WTC11 (cell line): ENCODE measurements at regions not wholly inside any gene's neighbourhood (a gene's known extent, or its start where the extent isn't known, plus 50 kb on each side); places are given as distances from the start of the nearest gene placed in this dataset.

ENCODE experiments used
- CREB1 ChIP-seq: sonication (generic); formaldehyde crosslinking; IDR thresholded peaks from 2 replicates; pipeline ENCODE4 v1.8.0; 2023; ENCODE audit warnings: mild to moderate bottlenecking, missing genetic modification reagents
- FOXJ3 ChIP-seq: sonication (generic); formaldehyde crosslinking; IDR thresholded peaks from 2 replicates; pipeline ENCODE4 v1.9.0; 2021; ENCODE audit warnings: missing genetic modification reagents, mild to moderate bottlenecking, borderline replicate concordance
- FOXP1 ChIP-seq: sonication (generic); formaldehyde crosslinking; IDR thresholded peaks from 2 replicates; pipeline ENCODE4 v1.8.0; 2022; ENCODE audit warnings: missing genetic modification reagents, mild to moderate bottlenecking, moderate library complexity, borderline replicate concordance
- GABPB1 ChIP-seq: sonication (generic); formaldehyde crosslinking; IDR thresholded peaks from 2 replicates; pipeline ENCODE4 v1.8.1; 2023; ENCODE audit warnings: mild to moderate bottlenecking, missing genetic modification reagents
- GTF2I ChIP-seq: fragments of 250-450 bp; sonication (Bioruptor Pico); conservative IDR thresholded peaks from 2 replicates; pipeline ENCODE4 v1.4.0; 2021; ENCODE audit warnings: mild to moderate bottlenecking
- IRF2 ChIP-seq: sonication (generic); formaldehyde crosslinking; IDR thresholded peaks from 2 replicates; pipeline ENCODE4 v1.8.0; 2022; ENCODE audit warnings: low read depth, missing genetic modification reagents, borderline replicate concordance
- NFYB ChIP-seq: sonication (generic); formaldehyde crosslinking; conservative IDR thresholded peaks from 2 replicates; pipeline ENCODE4 v1.8.0; 2022; ENCODE audit warnings: low read depth, missing genetic modification reagents
- TP53 ChIP-seq: sonication (generic); formaldehyde crosslinking; IDR thresholded peaks from 2 replicates; pipeline ENCODE4 v1.8.1; 2023; ENCODE audit warnings: mild to moderate bottlenecking, missing genetic modification reagents
- ZNF219 ChIP-seq: sonication (generic); formaldehyde crosslinking; IDR thresholded peaks from 2 replicates; pipeline ENCODE4 v1.8.0; 2023; ENCODE audit warnings: missing genetic modification reagents, mild to moderate bottlenecking, borderline replicate concordance
- TF ChIP-seq, protein P1 (sequence below): fragments of 200-600 bp; IDR thresholded peaks from 2 replicates; pipeline ENCODE4 v1.8.0; 2022; ENCODE audit warnings: antibody characterized with exemption
- TF ChIP-seq, protein P2 (sequence below): sonication (generic); formaldehyde crosslinking; IDR thresholded peaks from 2 replicates; pipeline ENCODE4 v1.8.1; 2023; ENCODE audit warnings: mild to moderate bottlenecking, missing genetic modification reagents, moderate library complexity
- TF ChIP-seq, protein P3 (sequence below): sonication (generic); formaldehyde crosslinking; IDR thresholded peaks from 2 replicates; pipeline ENCODE4 v1.8.0; 2022; ENCODE audit warnings: mild to moderate bottlenecking, missing genetic modification reagents
- TF ChIP-seq, protein P4 (sequence below): sonication (generic); formaldehyde crosslinking; IDR thresholded peaks from 2 replicates; pipeline ENCODE4 v1.8.1; 2022; ENCODE audit warnings: missing genetic modification reagents, borderline replicate concordance

DNA sequence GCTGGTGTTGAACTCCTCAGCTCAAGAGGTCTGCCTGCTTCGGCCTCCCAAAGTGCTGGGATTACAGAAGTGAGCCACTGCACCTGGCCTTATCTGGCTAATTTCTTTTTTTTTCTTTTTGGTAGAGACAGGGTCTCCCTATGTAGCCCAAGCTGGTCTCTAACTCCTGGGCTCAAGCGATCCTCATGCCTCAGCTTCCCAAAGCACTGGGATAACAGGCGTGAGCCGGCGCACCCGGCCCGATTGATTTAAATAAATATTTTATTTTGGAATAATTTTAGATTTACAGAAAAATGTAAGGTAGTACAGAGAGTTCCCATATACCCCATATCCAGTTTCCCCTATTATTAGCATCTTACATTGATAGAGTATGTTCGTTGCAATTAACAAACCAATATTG lies 155.0 kb upstream of the MVB12B start:
- TF ChIP-seq, protein P1, sequence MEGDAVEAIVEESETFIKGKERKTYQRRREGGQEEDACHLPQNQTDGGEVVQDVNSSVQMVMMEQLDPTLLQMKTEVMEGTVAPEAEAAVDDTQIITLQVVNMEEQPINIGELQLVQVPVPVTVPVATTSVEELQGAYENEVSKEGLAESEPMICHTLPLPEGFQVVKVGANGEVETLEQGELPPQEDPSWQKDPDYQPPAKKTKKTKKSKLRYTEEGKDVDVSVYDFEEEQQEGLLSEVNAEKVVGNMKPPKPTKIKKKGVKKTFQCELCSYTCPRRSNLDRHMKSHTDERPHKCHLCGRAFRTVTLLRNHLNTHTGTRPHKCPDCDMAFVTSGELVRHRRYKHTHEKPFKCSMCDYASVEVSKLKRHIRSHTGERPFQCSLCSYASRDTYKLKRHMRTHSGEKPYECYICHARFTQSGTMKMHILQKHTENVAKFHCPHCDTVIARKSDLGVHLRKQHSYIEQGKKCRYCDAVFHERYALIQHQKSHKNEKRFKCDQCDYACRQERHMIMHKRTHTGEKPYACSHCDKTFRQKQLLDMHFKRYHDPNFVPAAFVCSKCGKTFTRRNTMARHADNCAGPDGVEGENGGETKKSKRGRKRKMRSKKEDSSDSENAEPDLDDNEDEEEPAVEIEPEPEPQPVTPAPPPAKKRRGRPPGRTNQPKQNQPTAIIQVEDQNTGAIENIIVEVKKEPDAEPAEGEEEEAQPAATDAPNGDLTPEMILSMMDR, result no peak
- TF ChIP-seq, protein P2, sequence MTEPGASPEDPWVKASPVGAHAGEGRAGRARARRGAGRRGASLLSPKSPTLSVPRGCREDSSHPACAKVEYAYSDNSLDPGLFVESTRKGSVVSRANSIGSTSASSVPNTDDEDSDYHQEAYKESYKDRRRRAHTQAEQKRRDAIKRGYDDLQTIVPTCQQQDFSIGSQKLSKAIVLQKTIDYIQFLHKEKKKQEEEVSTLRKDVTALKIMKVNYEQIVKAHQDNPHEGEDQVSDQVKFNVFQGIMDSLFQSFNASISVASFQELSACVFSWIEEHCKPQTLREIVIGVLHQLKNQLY, result no peak
- TF ChIP-seq ZNF219 (CRISPR knock-in tag) (no peak), FOXP1 (no peak), GABPB1 (no peak), FOXJ3 (CRISPR knock-in tag) (no peak), TP53 (CRISPR knock-in tag) (no peak), NFYB (no peak), CREB1 (CRISPR knock-in tag) (no peak), IRF2 (no peak), GTF2I (no peak)
- TF ChIP-seq, protein P3, sequence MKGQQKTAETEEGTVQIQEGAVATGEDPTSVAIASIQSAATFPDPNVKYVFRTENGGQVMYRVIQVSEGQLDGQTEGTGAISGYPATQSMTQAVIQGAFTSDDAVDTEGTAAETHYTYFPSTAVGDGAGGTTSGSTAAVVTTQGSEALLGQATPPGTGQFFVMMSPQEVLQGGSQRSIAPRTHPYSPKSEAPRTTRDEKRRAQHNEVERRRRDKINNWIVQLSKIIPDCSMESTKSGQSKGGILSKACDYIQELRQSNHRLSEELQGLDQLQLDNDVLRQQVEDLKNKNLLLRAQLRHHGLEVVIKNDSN (CRISPR knock-in tag), result no peak
- TF ChIP-seq, protein P4, sequence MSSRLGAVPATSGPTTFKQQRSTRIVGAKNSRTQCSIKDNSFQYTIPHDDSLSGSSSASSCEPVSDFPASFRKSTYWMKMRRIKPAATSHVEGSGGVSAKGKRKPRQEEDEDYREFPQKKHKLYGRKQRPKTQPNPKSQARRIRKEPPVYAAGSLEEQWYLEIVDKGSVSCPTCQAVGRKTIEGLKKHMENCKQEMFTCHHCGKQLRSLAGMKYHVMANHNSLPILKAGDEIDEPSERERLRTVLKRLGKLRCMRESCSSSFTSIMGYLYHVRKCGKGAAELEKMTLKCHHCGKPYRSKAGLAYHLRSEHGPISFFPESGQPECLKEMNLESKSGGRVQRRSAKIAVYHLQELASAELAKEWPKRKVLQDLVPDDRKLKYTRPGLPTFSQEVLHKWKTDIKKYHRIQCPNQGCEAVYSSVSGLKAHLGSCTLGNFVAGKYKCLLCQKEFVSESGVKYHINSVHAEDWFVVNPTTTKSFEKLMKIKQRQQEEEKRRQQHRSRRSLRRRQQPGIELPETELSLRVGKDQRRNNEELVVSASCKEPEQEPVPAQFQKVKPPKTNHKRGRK, result no peak
